AG09309 (cell line): ENCODE measurements at regions not wholly inside any gene's neighbourhood (a gene's known extent, or its start where the extent isn't known, plus 50 kb on each side); places are given as distances from the start of the nearest gene placed in this dataset.
"Not testable (repeated sequence)": the region's sequence is repeated elsewhere in the genome, so short reads cannot be mapped to it uniquely, and the experiment has no call there.

ENCODE experiments used
- DNase-seq: peaks from one replicate; pipeline ENCODE4 v3.0.0-alpha.2; 2010; ENCODE audit warnings: low read depth
- H3K4me3 ChIP-seq: 2 replicates; pipeline ENCODE4 v1.5.1; 2011; ENCODE audit warnings: mild to moderate bottlenecking, low read depth, low read length, moderate library complexity; ENCODE audit not compliant: control insufficient read depth
- TF ChIP-seq, protein P1 (sequence below): IDR thresholded peaks from 2 replicates; pipeline ENCODE4 v1.5.1; 2011; ENCODE audit warnings: mild to moderate bottlenecking, low read depth, low read length, inconsistent platforms; ENCODE audit not compliant: insufficient read depth, control insufficient read depth; ENCODE audit errors: missing control alignments

DNA sequence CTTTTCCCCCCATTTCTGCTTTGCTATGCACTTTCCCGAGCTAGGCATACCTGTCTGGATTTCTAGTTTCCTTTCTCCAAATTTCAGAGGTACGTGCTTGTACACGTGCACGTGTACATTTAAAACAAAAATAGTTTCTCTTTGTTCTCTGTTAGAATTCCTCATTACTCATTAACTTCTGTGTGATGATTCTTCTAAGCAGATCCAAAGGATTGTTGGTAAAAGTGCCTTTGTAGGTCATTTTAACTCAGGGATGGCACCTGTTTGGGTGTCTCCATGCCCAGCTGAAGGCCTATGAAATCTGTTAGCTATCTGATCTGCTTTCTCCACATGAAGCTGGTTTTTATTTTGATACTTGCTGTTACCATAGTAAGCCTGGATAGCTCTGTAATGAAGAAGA, 264.3 kb downstream of the LPIN1 start:
- H3K4me3 ChIP-seq: no peak overlapping the region
- no peak for DNase-seq
- TF ChIP-seq, protein P1, sequence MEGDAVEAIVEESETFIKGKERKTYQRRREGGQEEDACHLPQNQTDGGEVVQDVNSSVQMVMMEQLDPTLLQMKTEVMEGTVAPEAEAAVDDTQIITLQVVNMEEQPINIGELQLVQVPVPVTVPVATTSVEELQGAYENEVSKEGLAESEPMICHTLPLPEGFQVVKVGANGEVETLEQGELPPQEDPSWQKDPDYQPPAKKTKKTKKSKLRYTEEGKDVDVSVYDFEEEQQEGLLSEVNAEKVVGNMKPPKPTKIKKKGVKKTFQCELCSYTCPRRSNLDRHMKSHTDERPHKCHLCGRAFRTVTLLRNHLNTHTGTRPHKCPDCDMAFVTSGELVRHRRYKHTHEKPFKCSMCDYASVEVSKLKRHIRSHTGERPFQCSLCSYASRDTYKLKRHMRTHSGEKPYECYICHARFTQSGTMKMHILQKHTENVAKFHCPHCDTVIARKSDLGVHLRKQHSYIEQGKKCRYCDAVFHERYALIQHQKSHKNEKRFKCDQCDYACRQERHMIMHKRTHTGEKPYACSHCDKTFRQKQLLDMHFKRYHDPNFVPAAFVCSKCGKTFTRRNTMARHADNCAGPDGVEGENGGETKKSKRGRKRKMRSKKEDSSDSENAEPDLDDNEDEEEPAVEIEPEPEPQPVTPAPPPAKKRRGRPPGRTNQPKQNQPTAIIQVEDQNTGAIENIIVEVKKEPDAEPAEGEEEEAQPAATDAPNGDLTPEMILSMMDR: no peak

DNA sequence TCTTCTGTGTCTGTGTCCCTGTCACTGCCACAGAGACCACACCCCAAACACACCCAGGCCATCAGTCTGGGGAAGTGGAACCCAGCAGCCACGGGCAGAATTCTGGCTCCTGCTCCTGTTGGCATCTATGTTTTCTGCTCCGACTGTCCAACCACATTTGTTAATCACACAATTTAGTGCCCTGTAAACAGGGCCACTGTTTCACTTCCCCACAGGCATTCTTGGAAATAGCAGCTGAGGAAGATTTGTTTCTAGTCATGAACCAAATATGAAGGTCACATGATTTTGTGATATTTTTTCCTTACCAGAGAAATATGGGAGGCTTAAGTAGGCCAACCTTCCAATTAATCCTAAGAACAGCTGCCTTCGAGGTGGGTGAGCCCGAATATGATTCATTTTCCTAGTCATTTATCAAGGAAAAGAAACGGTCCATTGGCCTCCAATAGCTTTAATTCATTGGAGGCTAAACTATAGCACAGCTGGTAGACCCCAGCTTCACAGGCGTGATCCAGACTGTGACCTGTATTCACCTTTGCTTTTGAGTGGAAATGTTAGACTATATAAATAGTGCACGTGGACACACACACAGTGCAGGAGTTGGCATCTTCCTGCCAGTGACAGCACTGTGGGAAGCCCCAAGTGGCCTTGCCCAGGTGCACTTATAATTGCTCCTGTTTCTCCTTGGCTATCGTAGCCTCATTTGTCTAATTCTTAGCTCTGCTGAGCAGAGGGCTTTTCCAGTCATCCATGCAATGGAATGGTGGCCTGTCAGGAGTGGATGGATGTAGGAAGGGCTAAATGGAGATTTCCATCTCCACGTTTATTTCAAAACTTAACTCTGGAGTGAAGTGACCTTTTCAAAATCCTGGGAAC, 267.9 kb downstream of the LPIN1 start:
- TF ChIP-seq, protein P1: no peak
- DNase-seq: peak; percentile 68
- H3K4me3 ChIP-seq: no peak overlapping the region

DNA sequence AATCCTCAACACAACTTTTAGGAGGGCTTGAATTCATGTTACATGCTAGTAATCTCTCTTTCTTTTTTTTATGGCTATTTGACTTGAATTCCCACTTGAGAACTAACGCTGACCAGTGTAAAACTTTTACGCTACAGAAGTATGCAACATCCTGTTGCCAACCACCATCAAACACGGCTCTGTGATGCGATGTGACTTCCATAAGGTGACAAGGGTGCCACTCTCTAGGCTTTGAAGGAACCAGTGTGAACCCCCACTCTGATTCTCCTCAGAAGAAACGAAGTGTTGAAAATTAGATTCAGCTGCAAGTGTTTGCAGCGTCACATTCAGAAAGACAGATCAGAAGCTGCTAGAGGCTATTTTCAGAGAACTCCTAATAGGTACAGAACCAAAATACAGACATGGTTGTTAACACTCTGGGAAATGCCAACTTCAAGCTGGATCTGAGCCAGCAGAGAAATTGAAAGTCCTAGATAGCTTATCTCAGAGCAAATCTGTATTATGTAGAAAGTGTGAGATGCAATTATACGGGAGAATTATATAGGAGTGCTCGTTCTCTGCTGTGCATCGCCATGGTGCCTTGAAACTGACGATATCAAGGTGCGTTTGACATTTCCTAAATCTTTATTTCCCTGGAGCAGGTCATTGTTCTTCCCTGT, 271.2 kb downstream of the LPIN1 start:
- TF ChIP-seq, protein P1: no peak
- no peak overlapping the region for H3K4me3 ChIP-seq
- no peak for DNase-seq

DNA sequence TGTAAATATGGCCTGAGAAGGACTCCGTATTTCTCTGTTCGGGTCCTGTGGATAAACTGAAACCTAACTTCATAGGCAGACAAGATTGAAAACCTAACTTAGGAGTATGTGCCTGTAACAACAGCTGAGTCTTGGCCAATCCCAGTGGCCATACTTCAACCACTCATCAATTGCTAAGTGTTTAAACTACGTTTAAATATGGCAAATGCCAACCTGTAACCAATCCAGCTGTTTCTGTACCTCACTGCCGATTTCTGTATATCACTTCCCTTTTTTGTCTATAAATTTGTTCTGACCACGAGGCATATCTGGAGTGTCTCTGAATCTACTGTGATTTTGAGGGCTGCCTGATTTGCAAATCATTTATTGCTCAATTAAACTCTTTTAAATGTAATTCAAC, 272.3 kb downstream of the LPIN1 start:
- H3K4me3 ChIP-seq, DNase-seq: not testable (repeated sequence)

DNA sequence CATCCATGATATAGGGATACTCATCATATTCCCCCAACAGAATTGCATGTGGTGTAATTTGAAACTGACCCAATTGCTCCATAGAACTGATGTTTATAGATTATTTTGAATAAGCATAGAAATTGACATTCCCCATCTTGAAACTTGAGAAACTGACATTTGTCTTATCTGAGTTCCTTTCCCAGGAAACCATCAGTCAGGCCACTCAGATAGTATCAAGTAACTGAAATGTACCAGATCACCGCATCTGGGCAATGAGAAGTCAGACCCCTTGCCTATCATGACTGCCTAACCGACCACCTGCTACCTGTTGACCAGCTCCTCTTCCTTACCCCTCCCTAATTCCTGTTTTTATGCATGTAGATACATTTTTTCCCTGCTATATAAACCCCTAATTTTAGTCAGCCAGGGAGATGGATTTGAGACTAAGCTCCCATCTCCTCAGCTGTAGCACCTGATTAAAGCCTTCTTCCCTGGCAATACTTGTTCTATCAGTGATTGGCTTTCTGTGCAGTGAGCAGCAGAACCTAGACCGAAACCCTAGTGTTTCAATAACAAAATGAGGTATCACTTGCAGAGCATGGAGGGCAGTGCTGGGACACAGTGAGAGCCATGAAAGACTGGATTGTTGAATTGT, 274.5 kb downstream of the LPIN1 start:
- TF ChIP-seq, protein P1: no peak
- no peak overlapping the region for H3K4me3 ChIP-seq
- DNase-seq: no peak

DNA sequence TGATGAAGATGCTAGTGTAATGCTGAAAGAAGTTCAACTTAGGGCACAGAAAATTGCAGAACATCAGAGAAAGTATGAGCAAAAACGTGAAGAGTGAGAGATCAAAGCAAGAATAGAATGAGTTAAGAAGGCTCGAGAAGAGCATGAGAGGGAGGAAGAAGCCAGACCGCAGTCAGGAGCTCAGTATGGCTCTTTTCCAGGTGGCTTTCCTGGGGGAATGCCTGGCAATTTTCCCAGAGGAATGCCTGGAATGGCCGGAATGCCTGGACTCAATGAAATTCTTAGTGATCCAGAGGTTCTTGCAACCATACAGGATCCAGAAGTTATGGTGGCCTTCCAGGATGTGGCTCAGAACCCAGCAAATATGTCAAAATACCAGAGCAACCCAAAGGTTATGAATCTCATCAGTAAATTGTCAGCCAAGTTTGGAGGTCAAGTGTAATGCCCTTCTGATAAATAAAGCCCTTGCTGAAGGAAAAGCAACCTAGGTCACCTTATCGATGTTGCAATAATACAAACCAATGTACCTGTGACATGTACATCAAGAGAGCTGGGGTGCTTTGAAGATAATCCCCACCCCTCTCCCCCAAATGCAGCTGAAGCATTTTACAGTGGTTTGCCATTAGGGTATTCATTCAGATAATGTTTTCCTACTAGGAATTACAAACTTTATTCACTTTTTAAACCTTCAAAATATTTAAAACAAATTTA, 277.9 kb downstream of the LPIN1 start:
- not testable (repeated sequence) for H3K4me3 ChIP-seq
- peak; percentile 52 for DNase-seq

DNA sequence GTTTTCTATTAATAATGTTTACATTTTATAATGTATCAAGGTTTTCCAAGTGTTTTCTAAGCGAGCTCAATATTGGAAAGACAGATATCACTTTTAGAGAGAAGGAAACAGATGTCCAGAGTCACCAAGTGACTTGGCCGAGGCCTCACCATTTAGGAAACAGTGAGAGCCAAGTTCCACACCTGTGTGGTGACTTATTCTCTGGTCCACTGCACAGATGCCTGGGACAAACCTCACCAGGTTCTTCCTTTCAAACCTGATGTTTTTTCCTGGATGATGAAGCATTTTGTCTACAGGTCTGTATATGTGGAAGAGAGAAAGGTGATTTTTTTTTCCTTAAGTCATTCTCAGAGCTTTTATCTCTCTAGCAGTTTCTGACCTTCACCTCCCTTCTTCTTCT, 280.7 kb downstream of the LPIN1 start:
- TF ChIP-seq, protein P1: no peak
- H3K4me3 ChIP-seq: no peak overlapping the region
- DNase-seq: no peak
